GM12892 (cell line): ENCODE measurements at regions not wholly inside any gene's neighbourhood (a gene's known extent, or its start where the extent isn't known, plus 50 kb on each side); places are given as distances from the start of the nearest gene placed in this dataset.

ENCODE experiments used
- POLR2A ChIP-seq: IDR thresholded peaks from 2 replicates; pipeline ENCODE4 v1.6.1; 2011; ENCODE audit warnings: low read depth, low read length, control low read depth
- POLR2AphosphoS5 ChIP-seq: IDR thresholded peaks from 2 replicates; pipeline ENCODE4 v1.6.1; 2011; ENCODE audit warnings: low read depth, low read length, control low read depth

GRCh38 chr5:134468921-134469400, 56.5 kb upstream of the JADE2 start:
- TF ChIP-seq POLR2AphosphoS5 (no peak), POLR2A (no peak)
